Panc1 (cell line): ENCODE measurements at regions not wholly inside any gene's neighbourhood (a gene's known extent, or its start where the extent isn't known, plus 50 kb on each side); places are given as distances from the start of the nearest gene placed in this dataset.

Source experiments
- ATAC-seq: fragments of 200-7000 bp; cut with Tn5 transposase; 2 replicates; pipeline ENCODE4 v1.9.1; 2020; ENCODE audit warnings: mild to moderate bottlenecking, moderate library complexity
- BruUV-seq: library from RNA; stranded (reverse); fragments of 400-500 nt; replicated peaks from 2 replicates; lab custom pipeline; 2021; lab: Mats Ljungman, UMichigan
- CTCF ChIA-PET: fragments of 300-600 bp; sonication (Branson Sonifier 250); formaldehyde crosslinking; loops from one replicate; lab custom pipeline; 2022; ENCODE audit warnings: antibody characterized with exemption; lab: Charles Lee
- POLR2A ChIA-PET: fragments of 300-600 bp; sonication (Branson Sonifier 250); formaldehyde crosslinking; loops from one replicate; lab custom pipeline; 2022; ENCODE audit warnings: antibody characterized with exemption; lab: Charles Lee
- DNase-seq: peaks from one replicate; pipeline ENCODE4 v3.0.0-alpha.2; 2010; ENCODE audit warnings: low read depth, low spot score
- H3K27ac ChIP-seq: 2 replicates; pipeline ENCODE4 v1.5.1; 2011; ENCODE audit warnings: mild to moderate bottlenecking, low read length, inconsistent platforms
- H3K27me3 ChIP-seq: fragments of 200-500 bp; sonication (Bioruptor generic); 2 replicates; pipeline ENCODE4 v1.6.0; 2014; ENCODE audit warnings: low read length, inconsistent platforms; ENCODE audit not compliant: control insufficient read depth, insufficient read depth
- H3K36me3 ChIP-seq: fragments of 200-500 bp; sonication (Bioruptor generic); 2 replicates; pipeline ENCODE4 v1.5.1; 2014; ENCODE audit warnings: inconsistent platforms, mild to moderate bottlenecking, low read length, moderate library complexity; ENCODE audit not compliant: control insufficient read depth, insufficient read depth
- H3K4me1 ChIP-seq: 2 replicates; pipeline ENCODE4 v1.5.1; 2011; ENCODE audit warnings: inconsistent platforms, mild to moderate bottlenecking, low read length, moderate library complexity; ENCODE audit not compliant: control insufficient read depth, insufficient read depth
- H3K4me3 ChIP-seq, 2 experiments: 2 replicates each; pipeline ENCODE4 v1.5.1; 2011 to 2012; ENCODE audit warnings: low read depth in 2 of 2, low read length in 2 of 2, mild to moderate bottlenecking in 2 of 2, inconsistent platforms in 1 of 2, moderate library complexity in 1 of 2
- H3K9me3 ChIP-seq: fragments of 200-500 bp; sonication (Bioruptor generic); 2 replicates; pipeline ENCODE4 v1.5.1; 2014; ENCODE audit warnings: low read depth, mild to moderate bottlenecking, inconsistent platforms, low read length, moderate library complexity; ENCODE audit not compliant: control insufficient read depth, insufficient read depth
- CTCF ChIP-seq: fragments of 450-650 bp; IDR thresholded peaks from 2 replicates; pipeline ENCODE4 v1.5.1; 2017; ENCODE audit warnings: mild to moderate bottlenecking
- POLR2AphosphoS5 ChIP-seq: IDR thresholded peaks from 2 replicates; pipeline ENCODE4 v1.6.1; 2012; ENCODE audit warnings: mild to moderate bottlenecking, low read depth, low read length, moderate library complexity
- REST ChIP-seq, 2 experiments: IDR thresholded peaks; 2 replicates each; pipeline ENCODE4 v1.6.1; 2011 to 2012; ENCODE audit warnings: low read depth in 2 of 2, control low read depth in 1 of 2, low read length in 1 of 2, mild to moderate bottlenecking in 1 of 2, moderate library complexity in 1 of 2; ENCODE audit not compliant: insufficient read depth in 1 of 2
- SIN3A ChIP-seq: IDR thresholded peaks from 2 replicates; pipeline ENCODE4 v1.6.1; 2012; ENCODE audit warnings: low read depth, mild to moderate bottlenecking, low read length, moderate library complexity, borderline replicate concordance; ENCODE audit not compliant: insufficient read depth
- TCF7L2 ChIP-seq: IDR thresholded peaks from 2 replicates; pipeline ENCODE4 v1.6.1; 2011; ENCODE audit warnings: mild to moderate bottlenecking, low read depth, low read length, inconsistent platforms
- in situ Hi-C: cut with HindIII; loops from 2 replicates; pipeline ENCODE4 v1.10.0; 2016; ENCODE audit warnings: low sequenced_read_pairs, low pct_unique_long_range_greater_than_20kb
- intact Hi-C: fragments of 100-400 bp; cut with micrococcal nuclease; formaldehyde crosslinking; loops from one replicate; pipeline ENCODE4 v1.10.0; 2022; ENCODE audit not compliant: unreplicated experiment

- no peaks in the 10 kb centered on the region for H3K36me3 ChIP-seq
- no peak overlapping the region for H3K4me3 ChIP-seq
- no peaks in the 10 kb centered on the region for H3K9me3 ChIP-seq
- no TSS peak for BruUV-seq
- in situ Hi-C loops (no loop called here), intact Hi-C loops (no loop called here)
- POLR2A ChIA-PET, result no interaction called here
- CTCF ChIA-PET, result no interaction called here
- DNase-seq (no peak), ATAC-seq (no peak)
- no peaks in the 10 kb centered on the region for H3K4me1 ChIP-seq
- TF ChIP-seq SIN3A, result no peak
- no peak for TF ChIP-seq CTCF
- TF ChIP-seq POLR2AphosphoS5, result no peak
- TF ChIP-seq REST (IDR thresholded peaks at IDR 0.05; ENCODE audit: insufficient read depth in 1 of 2, low read depth in 2 of 2, low read length in 1 of 2), result no peak
- no peak for TF ChIP-seq TCF7L2
- H3K27me3 ChIP-seq, result peaks cover 16% of the 10 kb centered on the region
- H3K27ac ChIP-seq, result no peak overlapping the region
These were observed 128.4 kb upstream of the RAB11FIP2 start for GRCh38 chr10:118175148-118175547.

- H3K27me3 ChIP-seq, result peaks cover 20% of the 10 kb centered on the region
- POLR2A ChIA-PET, result no interaction called here
- H3K36me3 ChIP-seq, result no peaks in the 10 kb centered on the region
- CTCF ChIA-PET, result no interaction called here
- no peak overlapping the region for H3K27ac ChIP-seq
- intact Hi-C loops, result no loop called here
- no peak for ATAC-seq
- no peaks in the 10 kb centered on the region for H3K4me1 ChIP-seq
- no peak overlapping the region for H3K4me3 ChIP-seq
- in situ Hi-C loops, result no loop called here
- TF ChIP-seq REST (IDR thresholded peaks at IDR 0.05; ENCODE audit: insufficient read depth in 1 of 2, low read depth in 2 of 2, low read length in 1 of 2) (no peak), CTCF (no peak), POLR2AphosphoS5 (no peak)
- BruUV-seq, result no TSS peak
- no peak for DNase-seq
- H3K9me3 ChIP-seq, result no peaks in the 10 kb centered on the region
These were observed 126.6 kb upstream of the RAB11FIP2 start for GRCh38 chr10:118173296-118173695.
